ENCODE measurements at regions not wholly inside any gene's neighbourhood (a gene's known extent, or its start where the extent isn't known, plus 50 kb on each side); places are given as distances from the start of the nearest gene placed in this dataset.

GRCh38 chr7:94115316-94115715 is 111.2 kb upstream of the BET1 start:
- Mint-ChIP-seq H3K27ac (no peak overlapping the region), H3K9me3 (no peaks in the 10 kb centered on the region), H3K4me3 (no peak overlapping the region), H3K4me1 (no peaks in the 10 kb centered on the region), H3K27me3 (ENCODE audit: insufficient read depth, low read depth, poor library complexity) (no peaks in the 10 kb centered on the region), H3K36me3 (ENCODE audit: low read depth) (no peaks in the 10 kb centered on the region)
- no peak overlapping the region for H3K27ac ChIP-seq (ENCODE audit: low read depth)
- H3K79me2 ChIP-seq (replicated peaks; ENCODE audit: insufficient read depth), result no peaks in the 10 kb centered on the region
- no peaks in the 10 kb centered on the region for H4K20me1 ChIP-seq (replicated peaks; ENCODE audit: insufficient read depth)
- DNase-seq (ENCODE audit: low spot score) (no peak), ATAC-seq (no peak)
- H3K4me1 ChIP-seq (ENCODE audit: insufficient read depth), result no peaks in the 10 kb centered on the region
- H3F3A ChIP-seq (replicated peaks; ENCODE audit: low read depth), result no peaks in the 10 kb centered on the region
- H3K4me2 ChIP-seq, result no peak overlapping the region
- no peaks in the 10 kb centered on the region for H3K9me2 ChIP-seq (ENCODE audit: insufficient read depth)
- H3K4me3 ChIP-seq, result no peak overlapping the region
- no peaks in the 10 kb centered on the region for H3K36me3 ChIP-seq (ENCODE audit: insufficient read depth)
- H2AFZ ChIP-seq, result no peak overlapping the region
- no peaks in the 10 kb centered on the region for H3K27me3 ChIP-seq (ENCODE audit: insufficient read depth)
- TF ChIP-seq EZH2 (IDR thresholded peaks at IDR 0.05; ENCODE audit: low read depth, unreplicated experiment) (no peak), ZNF331 (CRISPR knock-in tag; IDR thresholded peaks at IDR 0.05; ENCODE audit: low read depth) (no peak), CREB1 (CRISPR knock-in tag; IDR thresholded peaks at IDR 0.05; ENCODE audit: low read depth) (no peak), STAT1 (IDR thresholded peaks at IDR 0.05; ENCODE audit: unreplicated experiment) (no peak)

GRCh38 chr7:94123136-94123535 is 119.0 kb upstream of the BET1 start:
- no peak for DNase-seq (ENCODE audit: low spot score)
- Histone ChIP-seq H3K9me2 (ENCODE audit: insufficient read depth) (no peaks in the 10 kb centered on the region), H3K27me3 (ENCODE audit: insufficient read depth) (no peaks in the 10 kb centered on the region), H3K27ac (ENCODE audit: low read depth) (no peak overlapping the region), H3K36me3 (ENCODE audit: insufficient read depth) (no peaks in the 10 kb centered on the region), H3F3A (replicated peaks; ENCODE audit: low read depth) (no peaks in the 10 kb centered on the region), H4K20me1 (replicated peaks; ENCODE audit: insufficient read depth) (no peaks in the 10 kb centered on the region), H3K4me3 (no peak overlapping the region), H3K79me2 (replicated peaks; ENCODE audit: insufficient read depth) (no peaks in the 10 kb centered on the region), H3K4me2 (no peak overlapping the region), H2AFZ (no peak overlapping the region), H3K4me1 (ENCODE audit: insufficient read depth) (no peaks in the 10 kb centered on the region)
- H3K4me1 Mint-ChIP-seq, result no peaks in the 10 kb centered on the region
- H3K36me3 Mint-ChIP-seq (ENCODE audit: low read depth), result no peaks in the 10 kb centered on the region
- no peak for TF ChIP-seq ETS1 (IDR thresholded peaks at IDR 0.05)
- TF ChIP-seq POLR2AphosphoS5 (IDR thresholded peaks at IDR 0.05; ENCODE audit: low read depth), result no peak
- no peak for TF ChIP-seq STAT1 (IDR thresholded peaks at IDR 0.05; ENCODE audit: unreplicated experiment)
- no peak for TF ChIP-seq JUNB (IDR thresholded peaks at IDR 0.05; ENCODE audit: unreplicated experiment)
- TF ChIP-seq ZNF462 (CRISPR knock-in tag; IDR thresholded peaks at IDR 0.05), result no peak
- no peak for TF ChIP-seq NANOG (IDR thresholded peaks at IDR 0.05; ENCODE audit: borderline replicate concordance)
- TF ChIP-seq CREB1 (CRISPR knock-in tag; IDR thresholded peaks at IDR 0.05; ENCODE audit: low read depth), result no peak
- no peaks in the 10 kb centered on the region for H3K27me3 Mint-ChIP-seq (ENCODE audit: insufficient read depth, low read depth, poor library complexity)
- H3K27ac Mint-ChIP-seq, result no peak overlapping the region
- no peak for ATAC-seq
- H3K4me3 Mint-ChIP-seq, result no peak overlapping the region
- no peaks in the 10 kb centered on the region for H3K9me3 Mint-ChIP-seq
